NCI-H345 (cell line): ENCODE measurements at regions not wholly inside any gene's neighbourhood (a gene's known extent, or its start where the extent isn't known, plus 50 kb on each side); places are given as distances from the start of the nearest gene placed in this dataset.
A peak's percentile ranks its signal among the peaks of the same experiment; 100 is the strongest.
"Not testable (repeated sequence)": the region's sequence is repeated elsewhere in the genome, so short reads cannot be mapped to it uniquely, and the experiment has no call there.

ENCODE experiments used
- DNase-seq: peaks from one replicate; lab custom pipeline; 2025; lab: John Stamatoyannopoulos, UW

DNA sequence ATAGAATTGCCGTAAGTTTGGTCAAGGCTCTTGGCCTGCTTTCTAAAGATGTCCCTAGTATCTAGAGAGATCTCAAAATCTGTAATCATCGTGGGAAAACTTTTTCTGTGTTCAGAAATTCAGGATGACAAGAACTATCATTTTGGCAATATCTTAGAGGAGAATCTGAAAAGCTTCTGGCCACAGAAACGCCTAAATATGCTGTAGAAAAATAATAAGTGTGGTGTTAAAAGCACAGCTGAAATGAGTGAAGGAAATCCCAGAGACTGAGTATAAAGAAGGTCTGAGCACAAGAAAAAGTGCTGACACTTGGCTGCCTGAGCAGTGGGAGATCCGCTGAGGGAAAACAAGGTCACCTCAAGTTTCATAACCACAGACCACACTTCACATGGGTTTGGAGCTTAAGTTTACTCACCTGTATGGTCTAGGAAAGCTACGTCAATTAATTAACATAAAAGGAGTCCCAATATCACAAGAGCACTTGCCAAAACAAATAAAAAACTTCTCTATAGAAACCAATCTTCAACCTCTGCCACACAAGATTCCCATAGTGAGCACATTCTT lies 235.2 kb upstream of the IRF2BP2 start:
- no peak for DNase-seq

DNA sequence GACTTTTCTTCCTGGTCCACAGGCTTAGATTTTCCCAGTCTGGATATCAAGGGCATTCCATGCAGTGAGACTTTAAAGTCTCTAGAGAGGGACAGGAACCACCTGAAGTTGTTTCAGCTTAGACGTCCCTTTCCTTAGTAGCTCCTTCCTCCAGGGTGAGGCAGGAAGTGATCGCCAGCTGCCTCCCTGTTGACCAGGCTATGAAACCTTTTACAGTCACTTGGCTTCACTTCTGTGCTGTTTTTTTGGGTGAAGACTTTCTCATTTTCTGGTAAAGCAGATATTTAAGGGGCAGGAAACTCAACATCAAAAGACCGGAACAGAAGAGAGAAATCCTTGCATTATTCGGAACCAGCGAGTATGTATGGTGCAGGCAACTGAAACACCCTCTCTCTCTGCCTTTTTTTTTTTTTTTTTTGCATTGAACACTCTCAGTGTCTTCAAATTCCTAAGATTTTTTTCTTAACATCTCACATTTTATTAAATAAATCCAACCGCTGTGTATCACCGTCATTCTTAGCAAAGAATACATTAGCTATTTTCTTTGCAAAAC lies 234.6 kb upstream of the IRF2BP2 start:
- no peak for DNase-seq

DNA sequence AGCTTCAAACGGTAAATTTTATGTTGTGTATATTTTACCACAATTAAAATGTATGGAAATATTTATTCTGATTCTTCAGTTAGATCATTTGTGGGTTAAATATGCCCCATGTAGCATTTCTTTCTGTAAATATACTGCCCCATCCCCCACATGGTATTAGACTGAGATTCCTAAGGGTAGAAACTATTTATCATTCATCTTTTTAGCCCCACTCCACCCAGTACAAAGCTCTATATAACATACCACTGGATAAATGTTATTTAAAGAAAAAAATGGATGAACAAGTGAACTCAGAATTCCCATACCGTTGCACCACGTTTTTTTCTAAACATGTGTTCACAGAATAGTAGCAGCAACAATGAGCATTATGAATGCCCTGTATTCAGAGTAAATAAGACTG lies 234.0 kb upstream of the IRF2BP2 start:
- DNase-seq, result no peak

DNA sequence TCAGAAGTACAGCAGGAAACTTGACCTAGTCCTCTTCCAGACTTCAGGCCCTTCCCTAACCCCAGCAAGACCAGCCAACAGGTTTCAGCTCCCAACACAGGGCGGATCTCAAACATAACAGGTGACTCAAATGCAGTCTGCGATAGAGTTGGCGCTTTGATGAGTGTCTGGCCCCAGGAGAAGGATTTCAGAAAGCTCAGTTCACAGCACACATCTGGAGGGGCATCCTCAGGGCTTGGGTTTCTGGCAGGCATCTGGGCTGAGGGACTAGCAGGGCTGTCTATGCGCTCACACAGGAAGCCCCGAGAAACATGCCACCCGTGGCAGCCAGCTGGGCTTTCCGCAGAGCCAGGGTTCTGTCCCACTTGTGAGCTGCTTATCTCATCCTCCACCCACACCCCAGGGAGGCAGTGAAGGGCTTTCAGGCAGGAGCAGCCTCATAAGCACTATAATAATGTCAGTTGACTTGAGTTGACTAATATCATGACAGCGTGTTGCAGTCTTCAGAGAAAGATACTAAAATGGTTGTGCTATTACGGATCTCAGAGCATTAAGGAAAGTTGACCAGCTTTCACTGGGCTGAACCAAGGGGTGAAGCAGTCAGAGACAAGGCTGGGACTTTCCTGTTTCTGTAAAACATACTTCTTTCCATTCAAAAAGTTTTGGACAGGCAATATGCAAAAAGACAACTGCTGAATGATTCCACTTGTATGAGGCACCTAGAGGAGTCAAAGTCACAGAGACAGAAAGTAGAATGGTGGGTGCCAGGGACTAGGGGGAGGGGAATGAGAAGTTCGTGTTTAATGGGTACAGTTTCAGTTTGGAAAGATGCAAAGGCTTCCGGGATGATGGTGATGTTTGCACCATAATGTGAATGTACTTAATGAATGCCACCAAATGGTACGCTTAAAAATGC lies 233.0 kb upstream of the IRF2BP2 start:
- DNase-seq, result peak; percentile 52

DNA sequence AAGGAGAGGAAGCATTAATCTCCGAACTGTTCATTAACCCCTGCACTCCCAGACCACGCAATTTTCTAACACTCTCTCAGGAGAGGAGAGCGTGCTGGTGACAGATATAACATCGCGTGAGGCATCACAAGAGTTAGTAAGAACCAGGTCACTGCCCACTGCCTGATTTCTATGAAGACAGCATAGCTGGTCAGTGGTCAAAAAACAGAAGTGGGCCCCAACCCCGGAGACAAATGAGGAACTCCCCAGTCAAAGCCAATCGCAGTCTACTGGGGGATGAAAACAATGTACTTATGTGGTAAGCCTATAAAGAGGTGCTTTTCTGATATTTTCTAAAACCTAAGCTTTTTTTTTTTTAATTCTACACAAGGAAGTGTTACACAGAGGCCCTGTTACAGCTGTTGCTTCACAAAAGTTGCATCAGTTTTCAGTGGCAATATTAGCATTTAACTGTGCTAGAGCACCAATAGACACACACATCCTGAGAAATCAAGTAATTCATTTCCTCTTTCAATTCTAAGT lies 231.8 kb upstream of the IRF2BP2 start:
- no peak for DNase-seq

DNA sequence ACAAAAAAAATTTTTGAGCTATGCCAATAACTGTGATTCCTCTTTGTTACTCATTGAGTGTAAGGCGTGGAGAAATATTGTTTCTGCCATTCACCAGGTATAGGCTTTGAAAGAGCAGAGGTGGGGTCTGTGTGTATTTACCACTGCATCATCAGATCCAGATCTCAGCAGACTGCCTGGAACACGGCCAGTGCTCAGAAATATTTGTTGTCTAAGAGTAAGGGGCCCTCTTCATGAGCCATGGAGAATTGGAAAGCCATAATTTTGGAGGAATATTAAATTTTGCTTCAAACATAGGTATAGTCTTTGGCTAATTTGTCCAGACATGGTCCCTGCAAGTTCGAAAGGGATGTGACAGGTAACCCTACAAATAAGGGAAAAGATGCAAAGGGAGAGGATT lies 231.3 kb upstream of the IRF2BP2 start:
- DNase-seq, result peak; percentile 26

DNA sequence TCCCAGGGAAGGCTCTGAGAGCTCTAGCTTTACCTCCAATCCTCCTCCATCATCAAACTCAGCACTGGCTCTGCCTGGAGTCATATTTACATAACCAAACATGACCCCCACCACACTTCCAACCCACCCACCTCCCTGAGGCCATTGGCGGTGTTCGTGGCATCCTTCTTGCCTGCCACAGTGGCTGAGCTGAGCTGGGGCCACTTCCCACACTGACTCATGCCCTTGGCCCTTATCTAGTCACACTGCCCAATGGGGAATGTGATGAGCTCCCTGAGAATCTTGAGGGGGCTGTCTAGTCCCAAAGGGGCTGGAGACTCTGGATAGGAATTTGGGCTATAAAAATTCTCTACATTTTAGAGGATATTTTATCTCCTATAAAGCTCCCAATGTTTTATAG lies 230.9 kb upstream of the IRF2BP2 start:
- DNase-seq, result no peak

DNA sequence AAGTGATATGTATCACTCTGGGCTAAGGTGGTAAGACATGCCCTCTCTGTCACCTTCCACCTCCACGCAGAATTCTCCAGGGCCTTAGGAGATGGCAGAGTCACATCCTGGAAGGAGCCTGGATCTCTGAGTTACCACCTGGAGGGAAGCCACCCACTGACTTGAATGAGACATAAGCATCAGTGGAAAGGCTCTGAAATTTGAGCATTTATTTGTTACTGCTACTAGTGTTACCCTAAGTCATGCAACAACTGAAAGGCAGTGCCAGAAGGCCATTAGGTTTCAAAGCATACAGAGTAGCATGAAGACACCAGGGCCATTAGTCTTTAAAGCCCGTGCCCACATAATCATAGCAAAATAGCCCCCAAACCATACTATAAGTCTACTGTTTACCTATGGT lies 230.3 kb upstream of the IRF2BP2 start:
- peak; percentile 59 for DNase-seq

DNA sequence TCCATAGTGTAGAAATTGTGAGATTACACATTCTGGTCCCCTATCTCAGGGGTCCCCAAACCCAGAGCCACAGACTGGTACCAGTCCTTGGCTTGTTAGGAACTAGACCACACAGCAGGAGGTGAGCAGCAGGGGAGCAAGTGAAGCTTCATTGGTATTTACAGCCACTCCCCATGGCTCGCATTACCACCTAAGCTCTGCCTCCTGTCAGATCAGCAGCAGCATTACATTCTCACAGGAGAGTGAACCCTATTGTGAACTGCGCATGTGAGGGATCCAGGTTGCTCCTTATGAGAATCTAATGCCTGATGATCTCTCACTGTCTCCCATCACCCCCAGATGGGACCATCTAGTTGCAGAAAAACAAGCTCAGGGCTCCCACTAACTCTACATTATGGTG lies 229.7 kb upstream of the IRF2BP2 start:
- peak; percentile 12 for DNase-seq

DNA sequence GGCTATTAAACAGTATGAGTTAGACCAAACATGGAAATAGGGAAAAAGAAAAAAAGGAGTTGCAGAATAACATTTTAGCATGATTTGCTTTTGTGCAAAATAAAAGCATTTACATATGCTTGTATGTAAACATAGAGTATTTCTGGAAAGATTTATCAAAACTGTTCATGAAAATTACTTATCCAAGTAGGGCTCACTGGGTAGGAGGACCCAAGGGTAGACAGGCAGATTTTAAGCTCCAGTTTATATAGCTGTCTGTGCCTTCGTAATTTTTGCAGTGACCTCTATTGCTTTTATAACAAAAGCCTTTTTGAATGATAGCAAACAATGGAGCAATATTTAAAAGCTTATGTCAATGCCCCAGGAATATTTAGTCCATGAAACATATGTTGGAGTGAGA lies 228.8 kb upstream of the IRF2BP2 start:
- DNase-seq, result no peak

DNA sequence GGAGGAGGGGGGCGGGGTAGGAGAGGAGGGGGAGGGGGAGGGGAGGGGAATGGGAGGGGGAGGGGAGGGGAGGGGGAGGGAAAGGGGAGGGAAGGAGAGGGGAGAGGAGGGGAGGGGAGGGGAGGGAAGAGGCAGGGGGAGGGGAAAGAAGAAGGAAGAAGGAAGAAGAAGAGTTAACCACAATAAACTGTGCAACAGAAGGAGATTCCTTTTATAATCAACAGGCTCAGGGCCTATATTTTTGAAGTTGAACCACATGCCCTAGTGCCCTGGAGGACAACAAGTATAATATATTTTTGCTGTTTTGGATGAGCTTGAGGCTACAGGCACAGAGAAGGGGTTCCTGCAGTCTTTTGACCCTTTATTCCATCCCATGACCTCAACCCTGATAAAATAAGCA lies 228.2 kb upstream of the IRF2BP2 start:
- DNase-seq, result no peak

DNA sequence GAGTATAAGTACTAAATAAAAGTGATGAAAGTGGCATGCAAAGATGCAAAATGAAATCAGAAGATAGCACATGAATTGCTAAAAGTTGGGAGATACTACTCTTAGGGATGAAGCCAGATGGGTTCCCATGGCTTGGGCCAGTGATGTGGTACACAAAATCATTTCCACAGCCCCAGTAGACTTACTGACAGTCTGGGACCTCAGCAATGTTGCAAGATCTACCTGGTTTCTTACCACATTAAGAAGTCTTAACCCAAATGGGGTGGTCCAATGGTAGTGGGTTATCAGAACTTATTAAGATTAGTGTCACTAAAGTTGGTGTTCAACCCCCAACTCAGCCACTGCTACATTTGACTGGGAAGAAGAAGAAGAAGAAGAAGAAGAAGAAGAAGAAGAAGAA lies 227.7 kb upstream of the IRF2BP2 start:
- DNase-seq, result no peak

DNA sequence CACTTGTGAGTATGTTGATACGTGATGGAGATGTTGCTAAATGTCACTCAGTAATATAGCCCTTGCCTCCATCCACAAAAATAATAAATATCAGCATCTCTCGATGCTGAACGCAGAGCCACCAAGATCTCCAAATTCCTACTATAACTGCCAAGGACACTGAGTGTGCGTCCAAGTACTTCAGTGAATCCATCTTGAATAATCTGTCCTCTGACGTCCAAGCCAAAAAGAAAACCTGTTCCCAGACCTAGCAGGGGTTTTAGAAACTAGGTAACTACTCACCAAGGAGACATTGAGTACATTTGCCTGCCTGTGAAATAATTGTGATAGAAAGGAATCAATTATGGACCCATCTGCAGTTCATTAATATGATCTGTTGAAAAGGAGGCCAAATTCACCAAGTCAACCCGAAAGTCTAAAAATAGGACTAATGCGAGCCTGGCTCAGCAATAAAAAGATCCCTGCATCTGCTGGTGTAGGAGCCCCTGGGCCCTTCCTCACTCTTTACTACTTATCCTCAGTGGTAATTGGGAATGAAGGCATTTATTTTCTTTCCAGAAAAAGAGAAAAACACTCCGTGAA lies 226.9 kb upstream of the IRF2BP2 start:
- no peak for DNase-seq

DNA sequence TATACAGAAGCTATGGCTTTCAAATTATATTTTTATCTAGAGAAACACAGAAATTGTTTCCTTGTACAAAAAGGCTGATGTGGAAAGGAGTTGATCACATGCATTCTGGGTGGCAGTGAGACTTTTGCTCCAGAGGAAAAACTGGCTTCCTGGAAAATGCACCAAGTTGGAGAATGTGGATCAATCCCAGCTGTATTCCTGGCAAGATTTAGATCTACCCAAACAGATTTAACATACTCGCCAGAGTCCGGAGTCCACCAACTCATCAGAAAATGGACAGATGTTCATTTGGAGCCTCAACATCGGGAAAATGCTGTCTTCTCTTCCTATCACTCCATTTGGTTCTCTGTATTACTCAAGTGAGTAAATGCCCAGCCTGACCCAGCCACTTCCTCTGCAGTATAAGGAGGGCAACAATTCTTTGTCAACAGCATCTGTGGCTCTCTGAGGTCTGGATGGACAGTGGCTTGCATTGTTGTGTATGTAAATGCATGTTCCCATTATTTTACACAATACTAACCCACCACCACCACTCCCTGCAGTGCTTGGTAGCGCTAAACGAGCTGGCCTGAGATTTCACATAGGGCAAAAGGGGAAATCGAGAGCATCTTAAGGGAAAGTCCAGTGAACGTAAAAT lies 226.2 kb upstream of the IRF2BP2 start:
- no peak for DNase-seq

DNA sequence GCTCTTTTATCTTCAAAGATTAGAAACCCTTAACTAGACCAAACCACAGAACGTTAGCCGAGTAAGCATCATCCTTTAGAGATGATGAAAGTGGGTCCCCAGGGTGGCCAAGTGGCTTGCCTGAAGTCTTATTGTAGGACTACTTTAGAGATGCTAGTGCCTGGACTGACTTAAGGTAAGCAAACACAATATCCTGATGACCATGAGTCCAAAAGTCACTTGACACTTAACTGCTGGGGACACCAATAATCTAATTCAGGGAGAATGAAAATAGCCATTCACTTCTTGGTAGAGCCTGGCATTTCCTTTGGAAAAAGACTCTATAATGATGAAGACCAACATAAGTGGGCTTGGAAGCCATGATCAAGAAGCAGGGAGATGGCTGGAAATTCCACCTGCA lies 225.3 kb upstream of the IRF2BP2 start:
- DNase-seq, result no peak

DNA sequence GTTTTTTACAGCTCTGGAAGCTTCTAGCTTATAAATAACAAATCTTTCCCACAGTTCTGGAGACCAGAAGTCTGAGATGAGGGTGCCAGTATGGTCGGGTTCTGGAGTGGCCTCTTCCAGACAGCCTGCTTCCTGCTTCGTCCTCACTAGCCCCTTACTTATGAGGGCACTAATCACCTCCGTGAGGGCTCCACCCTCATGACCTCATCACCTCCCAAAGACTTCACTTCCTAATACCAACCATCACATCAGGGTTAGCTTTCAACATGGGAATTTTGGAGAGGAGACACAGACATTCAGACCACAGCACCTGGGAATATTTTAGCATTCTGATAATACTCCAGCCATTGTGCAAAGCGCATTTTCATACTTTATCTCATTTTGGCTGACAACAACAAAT lies 223.7 kb upstream of the IRF2BP2 start:
- DNase-seq, result no peak

DNA sequence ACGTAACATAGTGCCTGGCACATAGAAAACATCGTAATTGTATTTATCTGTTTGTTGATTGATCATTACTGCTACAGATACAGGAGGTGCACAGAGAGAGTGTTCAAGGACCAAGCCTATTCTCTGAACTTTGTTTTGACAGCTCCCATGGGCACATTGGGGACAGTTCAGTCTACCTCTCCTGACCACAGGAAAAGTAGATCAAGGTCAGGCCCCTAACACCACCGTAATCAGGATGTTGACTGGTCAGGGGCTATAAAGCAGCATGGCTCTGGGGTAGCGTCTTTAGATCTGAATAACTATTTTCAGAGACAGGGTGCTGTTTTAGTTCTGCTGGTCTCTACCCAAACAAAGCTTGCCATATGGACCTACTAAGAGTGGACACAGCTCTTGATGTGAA lies 223.1 kb upstream of the IRF2BP2 start:
- DNase-seq, result no peak

DNA sequence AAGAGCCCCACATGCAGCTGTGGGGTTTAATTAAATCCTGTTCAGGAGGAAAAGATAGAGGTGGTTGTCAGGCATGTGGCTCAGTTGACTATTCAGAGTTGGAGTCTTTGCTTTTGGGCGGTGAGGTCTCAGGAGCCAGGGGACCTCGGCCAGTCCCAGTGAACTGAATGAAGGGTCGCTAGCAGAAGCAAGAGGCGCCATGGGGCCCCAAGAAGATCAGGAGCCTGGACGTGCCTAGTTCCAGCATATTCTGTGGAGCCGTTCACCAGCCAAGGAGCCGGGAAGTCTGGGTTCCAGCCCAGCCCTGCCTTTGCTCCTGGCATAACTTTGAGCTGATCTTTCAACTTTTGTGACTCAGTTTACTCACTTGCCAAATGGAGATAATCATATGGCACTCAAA lies 217.7 kb upstream of the IRF2BP2 start:
- DNase-seq, result no peak

DNA sequence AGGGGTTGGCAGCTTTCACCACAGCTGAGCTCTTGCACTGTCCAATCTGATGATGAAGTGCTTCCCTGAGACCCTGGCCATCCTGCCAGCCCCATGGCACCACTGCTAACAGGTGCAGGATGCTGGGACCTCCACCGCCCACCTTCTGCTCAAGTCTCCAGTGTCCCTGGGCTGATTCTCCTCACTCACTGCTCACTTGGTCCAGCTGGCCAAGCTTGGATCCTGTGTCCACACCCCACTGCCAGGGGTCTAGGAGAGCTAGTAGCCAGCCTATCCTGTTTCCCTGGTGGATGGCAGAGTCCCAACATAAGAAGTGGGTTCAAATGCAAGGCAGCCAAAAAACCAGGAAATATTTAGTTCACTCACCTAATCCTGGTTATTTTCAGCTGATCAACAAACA lies 217.2 kb upstream of the IRF2BP2 start:
- no peak for DNase-seq

DNA sequence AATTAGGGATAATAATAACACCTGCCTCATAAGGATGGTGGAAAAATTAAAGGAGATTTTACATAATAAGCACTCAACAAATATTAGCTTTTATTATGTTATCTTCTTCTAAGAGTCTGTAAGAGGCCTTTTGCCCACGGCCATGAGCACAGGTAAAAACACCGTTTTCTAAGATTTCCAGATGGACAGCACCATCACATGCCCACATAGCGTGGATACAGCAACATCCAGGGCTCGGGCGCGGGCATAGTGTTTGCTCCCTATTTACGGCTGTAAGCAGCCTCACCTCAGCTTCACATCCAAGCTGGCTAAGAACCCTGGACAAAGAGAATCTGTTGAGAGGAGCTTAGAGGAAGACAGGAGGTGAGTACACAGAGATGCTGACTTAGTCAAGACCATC lies 216.4 kb upstream of the IRF2BP2 start:
- DNase-seq, result no peak

DNA sequence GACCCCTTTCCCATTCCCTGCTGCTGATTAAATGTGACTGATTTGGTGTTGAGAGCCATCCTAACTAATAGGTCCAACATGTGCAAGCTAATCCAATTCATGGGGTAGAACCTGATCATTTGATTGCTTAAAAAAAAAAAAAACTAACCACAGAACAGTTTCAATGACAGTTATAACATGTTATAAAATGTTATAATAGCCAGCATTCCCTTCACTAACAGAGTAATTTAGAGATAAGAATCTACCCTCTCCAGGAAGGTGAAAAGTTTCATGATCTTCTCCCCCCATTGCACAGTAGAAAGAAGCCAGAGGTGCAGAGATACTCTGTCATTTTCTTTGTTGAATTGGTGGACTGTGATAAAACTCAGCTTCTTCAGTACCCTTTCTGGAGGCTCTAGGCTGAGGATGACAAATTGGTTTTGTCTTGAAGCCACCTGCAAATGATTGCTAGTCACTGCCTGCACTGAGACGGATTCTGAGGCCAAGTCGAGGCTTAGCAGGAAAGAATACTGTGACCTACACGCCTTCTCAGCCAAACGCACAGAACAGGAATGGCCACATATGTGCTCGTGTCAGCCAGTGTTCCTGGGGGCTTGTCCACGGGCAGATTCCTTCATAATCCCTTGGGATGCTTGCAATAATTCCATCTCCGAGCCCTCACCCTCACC lies 215.7 kb upstream of the IRF2BP2 start:
- DNase-seq, result no peak

DNA sequence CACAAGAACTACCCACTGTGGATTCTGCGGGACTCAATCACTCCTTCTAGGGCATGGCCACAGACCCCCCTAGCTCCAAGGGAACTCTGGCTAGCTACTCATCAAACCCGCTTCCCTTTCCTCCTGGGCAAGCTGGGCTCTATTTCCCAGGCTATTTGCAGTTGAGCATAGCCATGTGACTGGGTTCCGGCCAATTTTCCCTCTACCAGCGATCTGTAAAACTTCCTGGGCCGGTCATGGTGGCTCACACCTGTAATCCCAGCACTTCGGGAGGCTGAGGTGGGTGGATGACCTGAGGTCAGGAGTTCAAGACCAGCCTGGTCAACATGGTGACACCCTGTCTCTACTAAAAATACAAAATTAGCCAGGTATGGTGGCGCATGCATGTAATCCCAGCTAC lies 214.9 kb upstream of the IRF2BP2 start:
- DNase-seq, result not testable (repeated sequence)
